H9 (cell line): ENCODE measurements at regions not wholly inside any gene's neighbourhood (a gene's known extent, or its start where the extent isn't known, plus 50 kb on each side); places are given as distances from the start of the nearest gene placed in this dataset.

Experiments used
- DNase-seq: peaks from one replicate; pipeline ENCODE4 v3.0.0-alpha.2; 2017
- H2AFZ ChIP-seq: one replicate; pipeline ENCODE4 v1.6.1; 2013; ENCODE audit warnings: mild to moderate bottlenecking, low read length, control low read depth, moderate library complexity
- H2AK5ac ChIP-seq: 2 replicates; pipeline ENCODE4 v1.6.1; 2013; ENCODE audit warnings: low read length, control low read depth, mixed read lengths; ENCODE audit not compliant: insufficient read length
- H2BK120ac ChIP-seq: one replicate; pipeline ENCODE4 v1.6.1; 2013; ENCODE audit warnings: low read depth, mild to moderate bottlenecking, low read length, control low read depth, inconsistent platforms; ENCODE audit not compliant: poor library complexity, severe bottlenecking
- H2BK12ac ChIP-seq: 2 replicates; pipeline ENCODE4 v1.6.1; 2013; ENCODE audit warnings: low read length, control low read depth, mixed read lengths, low read depth; ENCODE audit not compliant: insufficient read length
- H2BK15ac ChIP-seq: 2 replicates; pipeline ENCODE4 v1.6.1; 2013; ENCODE audit warnings: low read depth, low read length, control low read depth
- H2BK20ac ChIP-seq: one replicate; pipeline ENCODE4 v1.6.1; 2013; ENCODE audit warnings: low read depth, mild to moderate bottlenecking, low read length, control low read depth, inconsistent platforms; ENCODE audit not compliant: poor library complexity, severe bottlenecking
- H2BK5ac ChIP-seq: 2 replicates; pipeline ENCODE4 v1.6.1; 2013; ENCODE audit warnings: low read length, control low read depth, mixed read lengths; ENCODE audit not compliant: insufficient read length
- H3K14ac ChIP-seq: 2 replicates; pipeline ENCODE4 v1.6.1; 2013; ENCODE audit warnings: low read length, control low read depth; ENCODE audit not compliant: insufficient read depth
- H3K18ac ChIP-seq: 2 replicates; pipeline ENCODE4 v1.6.1; 2013; ENCODE audit warnings: low read depth, mild to moderate bottlenecking, mixed read lengths, low read length, control low read depth; ENCODE audit not compliant: insufficient read length
- H3K23ac ChIP-seq: 2 replicates; pipeline ENCODE4 v1.6.1; 2013; ENCODE audit warnings: low read length, control low read depth, mixed read lengths, low read depth; ENCODE audit not compliant: insufficient read length
- H3K23me2 ChIP-seq: 2 replicates; pipeline ENCODE4 v1.6.1; 2013; ENCODE audit warnings: low read depth, mild to moderate bottlenecking, mixed read lengths, low read length, control low read depth; ENCODE audit not compliant: insufficient read length, poor library complexity, severe bottlenecking
- H3K27ac ChIP-seq: 2 replicates; pipeline ENCODE4 v1.5.1; 2013; ENCODE audit warnings: low read length, control low read depth, mixed read lengths, low read depth; ENCODE audit not compliant: insufficient read length
- H3K27me3 ChIP-seq: 2 replicates; pipeline ENCODE4 v1.6.1; 2013; ENCODE audit warnings: low read length, control low read depth, inconsistent platforms; ENCODE audit not compliant: insufficient read depth
- H3K4ac ChIP-seq: 2 replicates; pipeline ENCODE4 v1.6.1; 2013; ENCODE audit warnings: low read depth, mild to moderate bottlenecking, control low read depth, inconsistent platforms, low read length, moderate library complexity
- H3K4me1 ChIP-seq: 2 replicates; pipeline ENCODE4 v1.6.1; 2013; ENCODE audit warnings: low read length, control low read depth, inconsistent platforms; ENCODE audit not compliant: insufficient read depth
- H3K4me2 ChIP-seq: 2 replicates; pipeline ENCODE4 v1.6.1; 2013; ENCODE audit warnings: low read length, control low read depth, mixed read lengths; ENCODE audit not compliant: insufficient read length, insufficient read depth
- H3K56ac ChIP-seq: 2 replicates; pipeline ENCODE4 v1.6.1; 2013; ENCODE audit warnings: low read depth, mild to moderate bottlenecking, mixed read lengths, low read length, control low read depth; ENCODE audit not compliant: insufficient read length
- H3K79me1 ChIP-seq: 2 replicates; pipeline ENCODE4 v1.6.1; 2013; ENCODE audit warnings: low read depth, mild to moderate bottlenecking, moderate library complexity, low read length, control low read depth, inconsistent platforms; ENCODE audit not compliant: insufficient read depth, poor library complexity, severe bottlenecking
- H3K79me2 ChIP-seq: 2 replicates; pipeline ENCODE4 v1.6.1; 2013; ENCODE audit warnings: low read length, control low read depth, inconsistent platforms; ENCODE audit not compliant: insufficient read depth
- H3K9ac ChIP-seq: 2 replicates; pipeline ENCODE4 v1.6.1; 2013; ENCODE audit warnings: low read length, control low read depth, mixed read lengths; ENCODE audit not compliant: insufficient read length; ENCODE audit errors: extremely low read depth
- H3K9me3 ChIP-seq: one replicate; pipeline ENCODE4 v1.6.1; 2013; ENCODE audit warnings: low read depth, low read length, inconsistent platforms; ENCODE audit not compliant: control insufficient read depth
- H3T11ph ChIP-seq: one replicate; pipeline ENCODE4 v1.6.1; 2013; ENCODE audit warnings: mild to moderate bottlenecking, low read length, control low read depth, inconsistent platforms
- H4K20me1 ChIP-seq: one replicate; pipeline ENCODE4 v1.6.1; 2013; ENCODE audit not compliant: control insufficient read depth, insufficient read length, insufficient read depth
- H4K5ac ChIP-seq: 2 replicates; pipeline ENCODE4 v1.6.1; 2013; ENCODE audit warnings: low read depth, mild to moderate bottlenecking, mixed read lengths, low read length, control low read depth; ENCODE audit not compliant: insufficient read length
- H4K8ac ChIP-seq: replicated peaks from 2 replicates; pipeline ENCODE4 v1.6.1; 2013; ENCODE audit warnings: low read length, control low read depth, mixed read lengths, low read depth; ENCODE audit not compliant: insufficient read length
- H4K91ac ChIP-seq: 2 replicates; pipeline ENCODE4 v1.6.1; 2013; ENCODE audit warnings: low read depth, mild to moderate bottlenecking, moderate library complexity, mixed read lengths, low read length, control low read depth; ENCODE audit not compliant: insufficient read length
- H3K27ac Mint-ChIP-seq, 3 experiments: 2 replicates in 2 of 3; 3 replicates in 1 of 3; pipeline ENCODE4 v1.8.0; 2020 to 2021; ENCODE audit warnings: mixed read lengths in 3 of 3, mild to moderate bottlenecking in 1 of 3, moderate library complexity in 1 of 3
- H3K27me3 Mint-ChIP-seq: 2 replicates; pipeline ENCODE4 v1.8.0; 2021; ENCODE audit warnings: low read depth, mild to moderate bottlenecking, moderate library complexity, mixed read lengths
- H3K36me3 Mint-ChIP-seq, 3 experiments: 2 replicates in 2 of 3; 3 replicates in 1 of 3; pipeline ENCODE4 v1.8.0; 2020 to 2021; ENCODE audit warnings: low read depth in 3 of 3, mixed read lengths in 3 of 3; ENCODE audit not compliant: insufficient read depth in 1 of 3
- H3K4me1 Mint-ChIP-seq, 2 experiments: 2 replicates each; pipeline ENCODE4 v1.8.0; 2020; ENCODE audit warnings: mixed read lengths in 2 of 2
- H3K4me3 Mint-ChIP-seq, 2 experiments: 2 replicates in 1 of 2; 3 replicates in 1 of 2; pipeline ENCODE4 v1.8.0; 2020 to 2021; ENCODE audit warnings: mild to moderate bottlenecking in 2 of 2, mixed read lengths in 2 of 2, moderate library complexity in 1 of 2
- H3K9me3 Mint-ChIP-seq, 2 experiments: 2 replicates in 1 of 2; 3 replicates in 1 of 2; pipeline ENCODE4 v1.8.0; 2020; ENCODE audit warnings: mild to moderate bottlenecking in 2 of 2, mixed read lengths in 2 of 2, moderate library complexity in 1 of 2
- CTCF ChIP-seq: fragments of 200-600 bp; sonication (generic); conservative IDR thresholded peaks from 3 replicates; pipeline ENCODE4 v1.8.0; 2021; ENCODE audit warnings: antibody characterized with exemption, mild to moderate bottlenecking
- WGBS: extraction: QIAGEN DNeasy Blood & Tissue Kit; methylation state at CpG from one replicate; pipeline ENCODE4 v1.1.7; 2013; ENCODE audit warnings: missing lambda C conversion rate, low lambda C conversion rate, mixed read lengths; ENCODE audit not compliant: insufficient read length; ENCODE audit errors: extremely low coverage; 5-methylcytosine and 5-hydroxymethylcytosine counted together

- H4K8ac ChIP-seq, result no peak overlapping the region
- no peaks in the 10 kb centered on the region for H3K79me1 ChIP-seq
- H4K20me1 ChIP-seq, result no peaks in the 10 kb centered on the region
- H3K79me2 ChIP-seq, result no peaks in the 10 kb centered on the region
- no peak overlapping the region for H2BK15ac ChIP-seq
- H3K4me1 Mint-ChIP-seq, result peaks cover 7 to 18% of the 10 kb centered on the region in 2 experiments
- H2AK5ac ChIP-seq, result no peak overlapping the region
- no peak overlapping the region for H4K5ac ChIP-seq
- no peak overlapping the region for H3K4me3 Mint-ChIP-seq
- no peak overlapping the region for H2BK12ac ChIP-seq
- no peak overlapping the region for H3K18ac ChIP-seq
- H3K36me3 Mint-ChIP-seq, result no peaks in the 10 kb centered on the region; a peak in 1 of 7 replicates
- TF ChIP-seq CTCF, result no peak
- no peak overlapping the region for H2BK20ac ChIP-seq
- H3K4me1 ChIP-seq, result no peaks in the 10 kb centered on the region
- no peak overlapping the region for H3K9ac ChIP-seq
- H3K4ac ChIP-seq, result no peak overlapping the region
- no CpG with 5 or more reads among the region's 3 CpGs for WGBS
- H3K27ac Mint-ChIP-seq, result no peak overlapping the region
- H3K14ac ChIP-seq, result no peak overlapping the region
- H3K23me2 ChIP-seq, result no peaks in the 10 kb centered on the region
- H2BK5ac ChIP-seq, result no peak overlapping the region
- 0 out of 2 replicates have a peak, but pooled peaks cover 2% of the 10 kb centered on the region for H3K27me3 Mint-ChIP-seq
- H2AFZ ChIP-seq, result no peak overlapping the region
- H3K9me3 ChIP-seq, result no peaks in the 10 kb centered on the region
- no peak overlapping the region for H2BK120ac ChIP-seq
- no peak overlapping the region for H3K4me2 ChIP-seq
- H4K91ac ChIP-seq, result no peak overlapping the region
- H3K23ac ChIP-seq, result no peak overlapping the region
- DNase-seq, result no peak
- H3K27ac ChIP-seq, result no peak overlapping the region
- H3K9me3 Mint-ChIP-seq, result no peaks in the 10 kb centered on the region
- H3K27me3 ChIP-seq, result no peaks in the 10 kb centered on the region
- H3K56ac ChIP-seq, result no peak overlapping the region
- no peak overlapping the region for H3T11ph ChIP-seq
Observed at GRCh38 chr4:141309874-141310273, 89.2 kb downstream of the ZNF330 start.
